Activated naive CD4-positive, alpha-beta T cell treated with anti-CD3 and anti-CD28 coated beads for 36 hours (primary cell): ENCODE measurements at regions not wholly inside any gene's neighbourhood (a gene's known extent, or its start where the extent isn't known, plus 50 kb on each side); places are given as distances from the start of the nearest gene placed in this dataset.

Experiments used
- CTCF ChIA-PET: fragments of 350-600 bp; sonication (Branson Sonifier 250); formaldehyde crosslinking; loops from one replicate; lab custom pipeline; 2021; ENCODE audit warnings: antibody characterized with exemption; lab: Charles Lee
- DNase-seq: peaks from one replicate; pipeline ENCODE4 v3.0.0-alpha.2; 2020
- H3K27ac Mint-ChIP-seq: one replicate; pipeline ENCODE4 v1.8.0; 2021; ENCODE audit warnings: mild to moderate bottlenecking, mixed read lengths
- H3K27me3 Mint-ChIP-seq: one replicate; pipeline ENCODE4 v1.8.0; 2021; ENCODE audit warnings: low read depth, mixed read lengths
- H3K36me3 Mint-ChIP-seq: one replicate; pipeline ENCODE4 v1.8.0; 2021; ENCODE audit warnings: low read depth, mixed read lengths
- H3K4me1 Mint-ChIP-seq: one replicate; pipeline ENCODE4 v1.8.0; 2021; ENCODE audit warnings: low read depth, mixed read lengths
- H3K4me3 Mint-ChIP-seq: one replicate; pipeline ENCODE4 v1.8.0; 2021; ENCODE audit warnings: mild to moderate bottlenecking, moderate library complexity, mixed read lengths
- H3K9me3 Mint-ChIP-seq: one replicate; pipeline ENCODE4 v1.8.0; 2021; ENCODE audit warnings: mixed read lengths
- intact Hi-C: fragments of 100-400 bp; cut with micrococcal nuclease; formaldehyde crosslinking; loops from one replicate; pipeline ENCODE4 v1.15.1; 2023

- H3K27ac Mint-ChIP-seq, result no peak overlapping the region
- CTCF ChIA-PET, result no interaction called here
- no peaks in the 10 kb centered on the region for H3K36me3 Mint-ChIP-seq
- no peak overlapping the region for H3K4me3 Mint-ChIP-seq
- intact Hi-C loops, result no loop called here
- H3K4me1 Mint-ChIP-seq, result no peaks in the 10 kb centered on the region
- H3K9me3 Mint-ChIP-seq, result no peaks in the 10 kb centered on the region
- no peak for DNase-seq
- no peaks in the 10 kb centered on the region for H3K27me3 Mint-ChIP-seq
These were observed 330.9 kb upstream of the COBL start for GRCh38 chr7:51647486-51647885.

- no peaks in the 10 kb centered on the region for H3K36me3 Mint-ChIP-seq
- H3K27ac Mint-ChIP-seq, result no peak overlapping the region
- H3K4me3 Mint-ChIP-seq, result no peak overlapping the region
- H3K27me3 Mint-ChIP-seq, result no peaks in the 10 kb centered on the region
- CTCF ChIA-PET, result no interaction called here
- H3K4me1 Mint-ChIP-seq, result no peaks in the 10 kb centered on the region
- no peak for DNase-seq
- no peaks in the 10 kb centered on the region for H3K9me3 Mint-ChIP-seq
- intact Hi-C loops, result no loop called here
These were observed 329.2 kb upstream of the COBL start for GRCh38 chr7:51645702-51646298.

- Mint-ChIP-seq H3K9me3 (no peaks in the 10 kb centered on the region), H3K4me3 (no peak overlapping the region), H3K27me3 (no peaks in the 10 kb centered on the region), H3K27ac (no peak overlapping the region), H3K4me1 (no peaks in the 10 kb centered on the region), H3K36me3 (no peaks in the 10 kb centered on the region)
- CTCF ChIA-PET, result no interaction called here
- intact Hi-C loops, result no loop called here
- DNase-seq, result no peak
These were observed 328.6 kb upstream of the COBL start for GRCh38 chr7:51645255-51645654.

- Mint-ChIP-seq H3K4me3 (no peak overlapping the region), H3K36me3 (no peaks in the 10 kb centered on the region), H3K9me3 (no peaks in the 10 kb centered on the region), H3K27me3 (no peaks in the 10 kb centered on the region), H3K4me1 (no peaks in the 10 kb centered on the region), H3K27ac (no peak overlapping the region)
- intact Hi-C loops, result no loop called here
- CTCF ChIA-PET, result no interaction called here
- no peak for DNase-seq
These were observed 327.6 kb upstream of the COBL start for GRCh38 chr7:51644216-51644615.

GRCh38 chr7:51640841-51641240 lies 324.2 kb upstream of the COBL start:
- Mint-ChIP-seq H3K27ac (no peak overlapping the region), H3K36me3 (no peaks in the 10 kb centered on the region), H3K4me3 (no peak overlapping the region), H3K4me1 (no peaks in the 10 kb centered on the region), H3K9me3 (no peaks in the 10 kb centered on the region), H3K27me3 (no peaks in the 10 kb centered on the region)
- intact Hi-C loops, result no loop called here
- no peak for DNase-seq
- CTCF ChIA-PET, result no interaction called here

- Mint-ChIP-seq H3K36me3 (no peaks in the 10 kb centered on the region), H3K27me3 (no peaks in the 10 kb centered on the region), H3K4me1 (no peaks in the 10 kb centered on the region), H3K4me3 (no peak overlapping the region), H3K27ac (no peak overlapping the region), H3K9me3 (no peaks in the 10 kb centered on the region)
- no peak for DNase-seq
- intact Hi-C loops, result no loop called here
- CTCF ChIA-PET, result interaction anchor here (0.5 kb wide), 1 partner anchor 78 kb away, joined by 3 read pairs; no protein-coding TSS in a partner anchor
These were observed 323.2 kb upstream of the COBL start for GRCh38 chr7:51639661-51640334.

- Mint-ChIP-seq H3K27me3 (no peaks in the 10 kb centered on the region), H3K36me3 (no peaks in the 10 kb centered on the region), H3K4me1 (no peaks in the 10 kb centered on the region), H3K4me3 (no peak overlapping the region), H3K9me3 (no peaks in the 10 kb centered on the region), H3K27ac (no peak overlapping the region)
- DNase-seq, result no peak
- intact Hi-C loops, result no loop called here
- CTCF ChIA-PET, result no interaction called here
These were observed 319.9 kb upstream of the COBL start for GRCh38 chr7:51636503-51636902.

GRCh38 chr7:51635775-51636174 lies 319.2 kb upstream of the COBL start:
- CTCF ChIA-PET, result no interaction called here
- H3K4me1 Mint-ChIP-seq, result no peaks in the 10 kb centered on the region
- DNase-seq, result no peak
- no peak overlapping the region for H3K27ac Mint-ChIP-seq
- H3K27me3 Mint-ChIP-seq, result no peaks in the 10 kb centered on the region
- intact Hi-C loops, result no loop called here
- no peak overlapping the region for H3K4me3 Mint-ChIP-seq
- no peaks in the 10 kb centered on the region for H3K36me3 Mint-ChIP-seq
- H3K9me3 Mint-ChIP-seq, result no peaks in the 10 kb centered on the region

- Mint-ChIP-seq H3K4me1 (no peaks in the 10 kb centered on the region), H3K27me3 (no peaks in the 10 kb centered on the region), H3K27ac (no peak overlapping the region), H3K9me3 (peaks cover 3% of the 10 kb centered on the region), H3K4me3 (no peak overlapping the region), H3K36me3 (no peaks in the 10 kb centered on the region)
- CTCF ChIA-PET, result interaction anchor here (0.5 kb wide), 1 partner anchor 778 kb away, joined by 4 read pairs; no protein-coding TSS in a partner anchor
- no peak for DNase-seq
- intact Hi-C loops, result no loop called here
These were observed 317.9 kb upstream of the COBL start for GRCh38 chr7:51634538-51634937.

GRCh38 chr7:51634025-51634424 lies 317.4 kb upstream of the COBL start:
- Mint-ChIP-seq H3K36me3 (no peaks in the 10 kb centered on the region), H3K4me3 (no peak overlapping the region), H3K4me1 (no peaks in the 10 kb centered on the region), H3K9me3 (peaks cover 3% of the 10 kb centered on the region), H3K27ac (no peak overlapping the region), H3K27me3 (no peaks in the 10 kb centered on the region)
- DNase-seq, result no peak
- intact Hi-C loops, result no loop called here
- CTCF ChIA-PET, result no interaction called here

- DNase-seq, result no peak
- intact Hi-C loops, result no loop called here
- no peak overlapping the region for H3K4me3 Mint-ChIP-seq
- no peaks in the 10 kb centered on the region for H3K36me3 Mint-ChIP-seq
- H3K9me3 Mint-ChIP-seq, result peaks cover 3% of the 10 kb centered on the region
- H3K4me1 Mint-ChIP-seq, result no peaks in the 10 kb centered on the region
- no peak overlapping the region for H3K27ac Mint-ChIP-seq
- CTCF ChIA-PET, result no interaction called here
- no peaks in the 10 kb centered on the region for H3K27me3 Mint-ChIP-seq
These were observed 317.0 kb upstream of the COBL start for GRCh38 chr7:51633596-51633995.

- intact Hi-C loops, result no loop called here
- CTCF ChIA-PET, result no interaction called here
- no peaks in the 10 kb centered on the region for H3K4me1 Mint-ChIP-seq
- no peak for DNase-seq
- H3K9me3 Mint-ChIP-seq, result peaks cover 3% of the 10 kb centered on the region
- no peaks in the 10 kb centered on the region for H3K27me3 Mint-ChIP-seq
- H3K4me3 Mint-ChIP-seq, result no peak overlapping the region
- H3K27ac Mint-ChIP-seq, result no peak overlapping the region
- H3K36me3 Mint-ChIP-seq, result no peaks in the 10 kb centered on the region
These were observed 316.4 kb upstream of the COBL start for GRCh38 chr7:51633006-51633405.

- CTCF ChIA-PET, result no interaction called here
- H3K4me1 Mint-ChIP-seq, result no peaks in the 10 kb centered on the region
- DNase-seq, result no peak
- no peak overlapping the region for H3K4me3 Mint-ChIP-seq
- H3K27ac Mint-ChIP-seq, result no peak overlapping the region
- no peaks in the 10 kb centered on the region for H3K36me3 Mint-ChIP-seq
- peaks cover 3% of the 10 kb centered on the region for H3K9me3 Mint-ChIP-seq
- intact Hi-C loops, result no loop called here
- H3K27me3 Mint-ChIP-seq, result no peaks in the 10 kb centered on the region
These were observed 314.3 kb upstream of the COBL start for GRCh38 chr7:51630933-51631332.
